HAP-1 (cell line): ENCODE measurements at regions not wholly inside any gene's neighbourhood (a gene's known extent, or its start where the extent isn't known, plus 50 kb on each side); places are given as distances from the start of the nearest gene placed in this dataset.

Experiments
- DNase-seq, 2 experiments: peaks; one replicate each; pipeline ENCODE4 v3.0.0-alpha.2; 2016 to 2020; ENCODE audit warnings: low spot score in 2 of 2
- H3K27me3 ChIP-seq: fragments of 250-450 bp; sonication (Bioruptor Pico); 2 replicates; pipeline ENCODE4 v1.5.1; 2020; ENCODE audit warnings: low read depth, mild to moderate bottlenecking, moderate library complexity
- H3K36me3 ChIP-seq: fragments of 250-450 bp; sonication (Bioruptor Pico); replicated peaks from 2 replicates; pipeline ENCODE4 v1.5.1; 2020; ENCODE audit warnings: mild to moderate bottlenecking
- H3K4me1 ChIP-seq: fragments of 250-450 bp; sonication (Bioruptor Pico); 2 replicates; pipeline ENCODE4 v1.5.1; 2020; ENCODE audit warnings: mild to moderate bottlenecking
- H3K4me3 ChIP-seq: fragments of 250-450 bp; sonication (Bioruptor Pico); 2 replicates; pipeline ENCODE4 v1.5.1; 2020; ENCODE audit warnings: mild to moderate bottlenecking, moderate library complexity
- H3K9me3 ChIP-seq: fragments of 250-450 bp; sonication (Bioruptor Pico); 2 replicates; pipeline ENCODE4 v1.5.1; 2020; ENCODE audit warnings: mild to moderate bottlenecking, moderate library complexity
- in situ Hi-C: fragments of 300-500 bp; cut with MboI; formaldehyde crosslinking; loops from 3 replicates; pipeline ENCODE4 v1.14.3; 2020; ENCODE audit warnings: low sequenced_read_pairs, inconsistent platforms, mixed read lengths

DNA sequence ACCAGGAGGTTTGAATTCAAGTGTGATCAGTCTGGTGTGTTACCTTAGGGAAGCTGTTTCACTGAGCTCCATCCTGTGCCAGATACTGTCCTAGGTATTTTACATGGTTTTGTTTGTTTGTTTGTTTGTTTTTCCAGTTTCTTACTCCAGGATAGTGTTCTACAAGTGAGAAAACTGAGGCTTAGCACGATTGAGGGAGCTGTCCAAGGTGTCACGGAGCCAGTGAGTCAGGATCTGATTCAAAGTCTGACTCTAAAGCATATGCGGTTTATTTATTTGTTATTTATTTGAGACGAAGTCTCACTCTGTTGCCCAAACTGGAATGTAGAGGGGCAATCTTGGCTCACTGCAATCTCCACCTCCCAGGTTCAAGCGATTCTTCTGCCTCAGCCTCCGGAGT, 79.7 kb upstream of the GNG2 start:
- Histone ChIP-seq H3K4me1 (no peaks in the 10 kb centered on the region; the same call in 1 of the 2 replicates), H3K36me3 (no peaks in the 10 kb centered on the region), H3K27me3 (peaks cover 17% of the 10 kb centered on the region), H3K9me3 (no peaks in the 10 kb centered on the region), H3K4me3 (no peak overlapping the region)
- no peak for DNase-seq
- in situ Hi-C loops: no loop called here

DNA sequence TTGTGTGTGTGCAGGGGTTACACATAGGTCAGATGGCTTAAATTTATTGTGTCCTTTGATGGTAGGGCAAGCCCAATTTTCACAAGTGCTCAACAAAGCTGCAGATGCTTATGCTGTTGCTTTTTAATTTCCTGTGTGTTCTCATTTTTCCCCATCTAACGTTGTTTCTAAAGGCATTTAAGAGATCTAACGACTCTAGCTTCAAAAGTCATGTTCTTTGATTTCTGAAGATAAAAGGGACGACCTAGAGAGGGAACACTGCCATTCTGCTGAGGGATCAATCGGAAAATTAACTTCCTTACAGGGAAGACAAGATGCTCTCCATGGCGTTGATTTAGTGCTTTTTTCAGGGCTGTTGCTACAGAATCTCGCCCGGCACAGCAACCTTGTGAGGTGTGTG, 79.0 kb upstream of the GNG2 start:
- in situ Hi-C loops: no loop called here
- peaks cover 17% of the 10 kb centered on the region for H3K27me3 ChIP-seq
- H3K36me3 ChIP-seq: no peaks in the 10 kb centered on the region
- H3K9me3 ChIP-seq: 0 out of 2 replicates have a peak, but pooled peaks cover 3% of the 10 kb centered on the region
- DNase-seq: no peak
- H3K4me1 ChIP-seq: no peaks in the 10 kb centered on the region; the same call in 1 of the 2 replicates
- H3K4me3 ChIP-seq: no peak overlapping the region

DNA sequence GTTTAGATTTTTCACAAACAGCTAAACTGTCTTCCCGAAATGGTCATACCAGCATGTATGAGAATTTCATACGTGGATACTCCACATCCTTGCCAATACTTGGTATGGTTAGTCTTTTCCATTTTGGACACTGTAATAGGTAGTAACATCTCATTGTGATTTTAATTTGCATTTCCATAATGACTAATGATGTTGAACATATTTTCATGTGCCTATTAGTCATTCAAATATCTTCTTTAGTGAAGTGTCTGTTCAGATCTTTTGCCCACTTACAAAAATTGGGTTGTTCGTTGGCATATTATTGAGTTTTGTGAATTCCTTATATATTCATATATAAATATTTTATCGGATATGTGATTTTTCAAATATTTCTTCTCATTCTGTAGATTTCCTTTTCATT, 78.0 kb upstream of the GNG2 start:
- in situ Hi-C loops: no loop called here
- H3K27me3 ChIP-seq: peaks cover 17% of the 10 kb centered on the region

GRCh38 chr14:51783765-51784164, 76.6 kb upstream of the GNG2 start:
- Histone ChIP-seq H3K4me1 (no peaks in the 10 kb centered on the region; the same call in 1 of the 2 replicates), H3K36me3 (no peaks in the 10 kb centered on the region), H3K27me3 (peaks cover 17% of the 10 kb centered on the region), H3K9me3 (peaks cover 8% of the 10 kb centered on the region; the same call in 1 of the 2 replicates), H3K4me3 (no peak overlapping the region)
- in situ Hi-C loops: no loop called here
- no peak for DNase-seq

More for the DNA sequence above, 78.0 kb upstream of the GNG2 start:
- Histone ChIP-seq H3K4me1 (no peaks in the 10 kb centered on the region; the same call in 1 of the 2 replicates), H3K36me3 (no peaks in the 10 kb centered on the region), H3K9me3 (peaks cover 8% of the 10 kb centered on the region; the same call in 1 of the 2 replicates), H3K4me3 (no peak overlapping the region)
- no peak for DNase-seq

DNA sequence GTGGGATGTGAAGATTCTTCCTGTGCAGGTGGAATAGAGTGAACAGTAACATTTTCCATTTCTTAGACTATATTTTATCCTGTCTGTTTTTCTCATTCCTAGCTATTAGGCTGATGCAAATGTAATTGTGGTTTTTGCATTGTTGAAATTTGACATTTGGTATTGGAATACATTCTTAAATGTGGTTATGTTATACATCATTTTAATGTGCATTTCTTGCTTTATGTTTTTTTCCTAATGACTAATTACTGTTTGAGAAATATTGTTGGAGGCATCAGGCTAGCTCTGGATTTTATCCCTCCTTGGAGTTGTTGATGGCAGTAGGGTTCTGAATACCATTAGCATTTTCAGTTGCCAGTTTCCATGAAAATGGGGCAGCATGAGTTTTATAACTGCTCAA, 75.9 kb upstream of the GNG2 start:
- Histone ChIP-seq H3K9me3 (peaks cover 8% of the 10 kb centered on the region), H3K4me1 (no peaks in the 10 kb centered on the region; the same call in 1 of the 2 replicates), H3K4me3 (no peak overlapping the region), H3K36me3 (no peaks in the 10 kb centered on the region), H3K27me3 (peaks cover 20% of the 10 kb centered on the region)
- in situ Hi-C loops: no loop called here
- DNase-seq: no peak

DNA sequence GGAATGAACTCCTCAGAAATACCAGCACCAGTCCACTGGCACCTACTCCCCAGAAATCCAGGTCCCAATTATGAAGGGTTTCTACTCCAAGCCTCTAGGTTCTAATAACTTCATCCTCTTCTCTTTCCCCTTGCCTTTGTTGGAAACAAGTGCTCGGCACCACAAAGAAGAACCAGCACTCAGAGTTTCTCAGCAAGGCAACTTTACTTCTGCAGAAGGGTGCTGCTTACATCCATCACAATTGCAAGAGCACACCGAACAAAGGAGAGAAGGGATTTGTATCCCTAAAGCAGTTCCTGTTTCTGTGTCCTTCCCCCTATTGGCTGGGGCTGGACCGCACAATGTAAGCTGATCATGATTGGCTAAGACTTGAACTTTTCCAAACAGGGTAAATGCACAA, 74.2 kb upstream of the GNG2 start:
- H3K27me3 ChIP-seq: peaks cover 17% of the 10 kb centered on the region
- H3K9me3 ChIP-seq: peaks cover 8% of the 10 kb centered on the region
- H3K4me3 ChIP-seq: no peak overlapping the region
- H3K4me1 ChIP-seq: no peaks in the 10 kb centered on the region
- no peaks in the 10 kb centered on the region for H3K36me3 ChIP-seq
- no peak for DNase-seq
- in situ Hi-C loops: no loop called here

DNA sequence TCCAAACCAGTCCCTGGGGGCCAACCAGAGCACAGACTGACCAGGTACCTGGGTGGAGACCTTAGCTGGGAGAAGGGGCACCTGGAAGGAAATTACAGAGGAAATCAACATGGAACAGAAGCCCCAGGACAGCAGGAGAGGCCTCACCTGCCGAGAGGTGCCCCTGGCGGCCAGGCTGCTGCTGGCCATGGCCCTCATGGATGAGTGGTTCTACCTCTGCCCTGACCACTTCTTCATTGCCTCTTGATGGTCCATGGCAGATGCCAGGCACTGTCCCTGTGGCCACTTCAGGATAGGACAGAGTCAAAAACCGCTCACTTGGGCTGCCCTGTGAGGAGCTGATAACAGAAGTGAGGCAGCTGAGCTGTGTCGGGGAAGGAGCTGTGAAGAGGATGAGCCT, 73.1 kb upstream of the GNG2 start:
- Histone ChIP-seq H3K27me3 (peaks cover 16% of the 10 kb centered on the region), H3K36me3 (no peaks in the 10 kb centered on the region), H3K4me3 (no peak overlapping the region), H3K9me3 (peaks cover 8% of the 10 kb centered on the region), H3K4me1 (no peaks in the 10 kb centered on the region)
- DNase-seq: no peak
- in situ Hi-C loops: no loop called here

GRCh38 chr14:51789114-51789513, 71.3 kb upstream of the GNG2 start:
- H3K4me3 ChIP-seq: no peak overlapping the region
- in situ Hi-C loops: no loop called here
- no peak for DNase-seq
- peaks cover 8% of the 10 kb centered on the region for H3K9me3 ChIP-seq
- no peaks in the 10 kb centered on the region for H3K4me1 ChIP-seq
- peaks cover 8% of the 10 kb centered on the region; the same call in 1 of the 2 replicates for H3K27me3 ChIP-seq
- H3K36me3 ChIP-seq: no peaks in the 10 kb centered on the region

- Histone ChIP-seq H3K36me3 (no peaks in the 10 kb centered on the region), H3K4me3 (no peak overlapping the region), H3K4me1 (no peaks in the 10 kb centered on the region), H3K9me3 (peaks cover 8% of the 10 kb centered on the region), H3K27me3 (peaks cover 3% of the 10 kb centered on the region; the same call in 1 of the 2 replicates)
- no peak for DNase-seq
- in situ Hi-C loops: no loop called here
Observed at GRCh38 chr14:51789596-51789995, 70.8 kb upstream of the GNG2 start.

DNA sequence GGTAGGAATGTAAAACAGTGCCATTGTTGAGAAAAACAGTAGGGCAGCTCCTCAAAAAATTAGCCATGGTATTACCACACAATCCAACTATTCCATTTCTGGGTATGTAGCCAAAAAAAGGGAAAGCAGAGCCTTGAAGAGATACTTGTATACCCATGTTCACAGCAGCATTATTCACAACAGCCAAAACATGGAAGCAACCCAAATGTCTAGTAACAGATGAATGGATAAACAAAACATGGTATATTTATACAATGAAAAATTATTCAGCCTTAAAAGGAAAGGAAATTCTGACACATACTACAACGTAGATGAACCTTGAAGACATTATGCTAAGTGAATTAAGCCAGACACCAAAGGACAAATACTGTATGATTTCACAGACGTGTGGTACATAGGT, 67.6 kb upstream of the GNG2 start:
- no peaks in the 10 kb centered on the region; the same call in 1 of the 2 replicates for H3K9me3 ChIP-seq
- no peak for DNase-seq
- in situ Hi-C loops: no loop called here
- H3K27me3 ChIP-seq: peaks cover 3% of the 10 kb centered on the region; the same call in 1 of the 2 replicates
- H3K4me3 ChIP-seq: no peak overlapping the region
- no peaks in the 10 kb centered on the region for H3K4me1 ChIP-seq
- H3K36me3 ChIP-seq: no peaks in the 10 kb centered on the region

GRCh38 chr14:51805541-51805940, 54.9 kb upstream of the GNG2 start:
- H3K27me3 ChIP-seq: 0 out of 2 replicates have a peak, but pooled peaks cover 4% of the 10 kb centered on the region
- H3K36me3 ChIP-seq: no peaks in the 10 kb centered on the region
- no peaks in the 10 kb centered on the region for H3K4me1 ChIP-seq
- 0 out of 2 replicates have a peak, but pooled peaks cover 2% of the 10 kb centered on the region for H3K9me3 ChIP-seq
- H3K4me3 ChIP-seq: no peak overlapping the region
- in situ Hi-C loops: loop anchor here (25.0 kb wide), 1 partner anchor 332 kb away; no protein-coding TSS in a partner anchor
- DNase-seq: no peak

DNA sequence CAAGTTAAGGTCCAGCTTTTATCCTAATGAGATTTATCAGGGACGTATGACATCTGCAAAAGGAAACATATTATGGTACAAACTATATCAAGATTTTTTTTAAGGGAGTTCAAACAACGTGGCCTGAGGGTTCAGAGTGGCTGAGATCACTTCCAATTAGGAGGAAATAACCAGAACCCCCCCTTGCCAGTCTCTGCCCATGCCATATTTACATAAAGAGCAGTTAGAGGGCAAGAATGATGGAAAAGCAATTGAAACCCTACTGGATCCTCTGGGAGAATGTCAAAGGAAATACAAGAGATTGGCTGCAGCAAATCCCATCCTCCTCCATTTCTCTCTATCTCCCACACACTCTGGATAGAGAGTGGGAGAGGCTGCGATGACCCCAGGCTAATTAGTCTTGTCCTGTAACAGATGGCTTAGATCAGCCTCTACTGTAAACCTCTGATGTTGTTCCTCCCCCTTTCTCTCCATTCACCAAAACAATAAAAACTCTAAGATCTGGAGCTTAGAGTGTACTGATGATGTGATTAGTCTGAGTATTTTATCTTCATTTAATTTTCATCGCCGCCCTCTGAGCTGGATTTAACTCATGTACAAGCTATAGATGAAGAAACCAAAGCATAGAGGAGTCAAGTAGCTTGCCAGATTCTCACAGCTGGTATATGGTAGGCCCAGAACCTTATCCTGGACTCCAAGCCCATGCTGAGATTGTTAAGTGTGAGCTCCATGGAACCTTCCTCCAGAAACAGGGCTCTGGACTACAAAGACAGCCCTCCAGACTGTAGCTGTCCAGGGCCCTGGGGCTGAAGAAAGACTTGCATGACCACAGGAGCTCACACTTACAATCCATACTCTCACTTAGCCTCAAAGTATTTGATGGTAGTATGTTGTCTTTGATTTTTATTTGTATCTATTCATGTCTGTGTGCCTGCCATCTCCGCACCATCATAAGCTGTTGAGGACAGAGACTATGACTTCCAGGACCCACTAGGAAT, 54.1 kb upstream of the GNG2 start:
- Histone ChIP-seq H3K9me3 (0 out of 2 replicates have a peak, but pooled peaks cover 2% of the 10 kb centered on the region), H3K27me3 (0 out of 2 replicates have a peak, but pooled peaks cover 4% of the 10 kb centered on the region), H3K4me1 (no peaks in the 10 kb centered on the region), H3K4me3 (no peak overlapping the region), H3K36me3 (no peaks in the 10 kb centered on the region)
- no peak for DNase-seq
- in situ Hi-C loops: loop anchor here (25.0 kb wide), 1 partner anchor 331 kb away; no protein-coding TSS in a partner anchor

DNA sequence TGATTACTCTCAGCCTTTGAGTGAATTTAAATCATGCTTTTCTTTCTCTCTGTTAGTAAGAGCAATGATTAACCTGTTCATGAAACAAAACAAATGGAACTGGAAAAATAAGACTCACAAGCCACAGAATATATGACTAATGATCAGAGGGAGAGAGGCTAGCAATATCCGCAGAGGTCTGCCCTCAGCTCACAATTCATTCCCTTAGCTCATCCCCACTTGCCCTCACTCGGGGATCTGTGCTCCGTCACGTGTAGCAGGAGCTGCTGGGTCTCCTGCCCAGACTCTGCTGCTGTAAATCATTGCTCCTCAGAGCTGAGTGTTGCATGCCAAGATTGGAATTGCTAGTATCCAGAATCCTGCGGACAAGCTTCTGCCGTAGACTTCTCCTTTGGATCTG, 53.1 kb upstream of the GNG2 start:
- peaks cover 4% of the 10 kb centered on the region; the same call in 1 of the 2 replicates for H3K27me3 ChIP-seq
- H3K4me1 ChIP-seq: no peaks in the 10 kb centered on the region
- no peak overlapping the region for H3K4me3 ChIP-seq
- H3K36me3 ChIP-seq: no peaks in the 10 kb centered on the region
- DNase-seq: no peak
- in situ Hi-C loops: loop anchor here (25.0 kb wide), 1 partner anchor 330 kb away; no protein-coding TSS in a partner anchor
- H3K9me3 ChIP-seq: 0 out of 2 replicates have a peak, but pooled peaks cover 2% of the 10 kb centered on the region
